ENCODE measurements at regions not wholly inside any gene's neighbourhood (a gene's known extent, or its start where the extent isn't known, plus 50 kb on each side); places are given as distances from the start of the nearest gene placed in this dataset.
"Not testable (repeated sequence)": the region's sequence is repeated elsewhere in the genome, so short reads cannot be mapped to it uniquely, and the experiment has no call there.

GRCh38 chr1:157235307-157235706 lies 97.1 kb upstream of the ETV3 start:
- Histone ChIP-seq H3K27ac (no peak overlapping the region), H3K27me3 (replicated peaks) (peaks cover 4% of the 10 kb centered on the region; the same call in 1 of the 2 replicates), H3K36me3 (no peaks in the 10 kb centered on the region), H3K4me3 (no peak overlapping the region), H3K4me1 (replicated peaks) (no peaks in the 10 kb centered on the region), H3K9me3 (replicated peaks) (no peaks in the 10 kb centered on the region)
- DNase-seq (ENCODE audit: low read depth in 1 of 2, low spot score in 2 of 2): no peak

GRCh38 chr1:157234705-157235273 lies 96.6 kb upstream of the ETV3 start:
- Histone ChIP-seq H3K4me1 (replicated peaks) (no peaks in the 10 kb centered on the region), H3K4me3 (no peak overlapping the region), H3K36me3 (no peaks in the 10 kb centered on the region), H3K27me3 (replicated peaks) (peaks cover 4% of the 10 kb centered on the region; the same call in 1 of the 2 replicates), H3K9me3 (replicated peaks) (no peaks in the 10 kb centered on the region), H3K27ac (no peak overlapping the region)
- DNase-seq (ENCODE audit: low read depth in 1 of 2, low spot score in 2 of 2): no peak

- Histone ChIP-seq H3K4me1 (replicated peaks) (no peaks in the 10 kb centered on the region), H3K4me3 (no peak overlapping the region), H3K36me3 (no peaks in the 10 kb centered on the region), H3K27ac (no peak overlapping the region), H3K27me3 (replicated peaks) (peaks cover 4% of the 10 kb centered on the region; the same call in 1 of the 2 replicates), H3K9me3 (replicated peaks) (no peaks in the 10 kb centered on the region)
- DNase-seq (ENCODE audit: low read depth in 1 of 2, low spot score in 2 of 2): no peak
Measured at GRCh38 chr1:157233131-157233530, 94.9 kb upstream of the ETV3 start.

- Histone ChIP-seq H3K4me1 (replicated peaks) (no peaks in the 10 kb centered on the region), H3K9me3 (replicated peaks) (no peaks in the 10 kb centered on the region), H3K27me3 (replicated peaks) (peaks cover 4% of the 10 kb centered on the region; the same call in 1 of the 2 replicates), H3K27ac (no peak overlapping the region), H3K36me3 (no peaks in the 10 kb centered on the region), H3K4me3 (no peak overlapping the region)
- no peak for DNase-seq (ENCODE audit: low read depth in 1 of 2, low spot score in 2 of 2)
Measured at GRCh38 chr1:157231846-157232525, 93.8 kb upstream of the ETV3 start.

GRCh38 chr1:157230500-157230899 lies 92.3 kb upstream of the ETV3 start:
- 0 out of 2 replicates have a peak, but pooled peaks cover 4% of the 10 kb centered on the region for H3K9me3 ChIP-seq (replicated peaks)
- H3K4me3 ChIP-seq: no peak overlapping the region
- no peaks in the 10 kb centered on the region for H3K27me3 ChIP-seq (replicated peaks)
- no peak overlapping the region for H3K27ac ChIP-seq
- DNase-seq (ENCODE audit: low read depth in 1 of 2, low spot score in 2 of 2): no peak
- H3K36me3 ChIP-seq: no peaks in the 10 kb centered on the region
- no peaks in the 10 kb centered on the region for H3K4me1 ChIP-seq (replicated peaks)

- no peaks in the 10 kb centered on the region for H3K36me3 ChIP-seq
- H3K4me3 ChIP-seq: no peak overlapping the region
- H3K27ac ChIP-seq: no peak overlapping the region
- DNase-seq (ENCODE audit: low read depth in 1 of 2, low spot score in 2 of 2): no peak
- no peaks in the 10 kb centered on the region for H3K4me1 ChIP-seq (replicated peaks)
- no peaks in the 10 kb centered on the region for H3K27me3 ChIP-seq (replicated peaks)
- H3K9me3 ChIP-seq (replicated peaks): peaks cover 8% of the 10 kb centered on the region; the same call in 1 of the 2 replicates
Measured at GRCh38 chr1:157227700-157228099, 89.5 kb upstream of the ETV3 start.

GRCh38 chr1:157226739-157227138 lies 88.5 kb upstream of the ETV3 start:
- Histone ChIP-seq H3K27ac (no peak overlapping the region), H3K9me3 (replicated peaks) (peaks cover 8% of the 10 kb centered on the region; the same call in 1 of the 2 replicates), H3K27me3 (replicated peaks) (no peaks in the 10 kb centered on the region), H3K4me1 (replicated peaks) (no peaks in the 10 kb centered on the region), H3K36me3 (no peaks in the 10 kb centered on the region), H3K4me3 (no peak overlapping the region)
- no peak for DNase-seq (ENCODE audit: low read depth in 1 of 2, low spot score in 2 of 2)

GRCh38 chr1:157219600-157219999 lies 81.4 kb upstream of the ETV3 start:
- Histone ChIP-seq H3K36me3 (no peaks in the 10 kb centered on the region), H3K4me3 (no peak overlapping the region), H3K4me1 (replicated peaks) (no peaks in the 10 kb centered on the region), H3K27me3 (replicated peaks) (no peaks in the 10 kb centered on the region), H3K27ac (no peak overlapping the region), H3K9me3 (replicated peaks) (peaks cover 2% of the 10 kb centered on the region; the same call in 1 of the 2 replicates)
- DNase-seq (ENCODE audit: low read depth in 1 of 2, low spot score in 2 of 2): no peak

- peaks cover 2% of the 10 kb centered on the region; the same call in 1 of the 2 replicates for H3K9me3 ChIP-seq (replicated peaks)
- H3K36me3 ChIP-seq: no peaks in the 10 kb centered on the region
- no peak for DNase-seq (ENCODE audit: low read depth in 1 of 2, low spot score in 2 of 2)
- H3K27me3 ChIP-seq (replicated peaks): no peaks in the 10 kb centered on the region
- no peak overlapping the region for H3K4me3 ChIP-seq
- no peak overlapping the region for H3K27ac ChIP-seq
- H3K4me1 ChIP-seq (replicated peaks): no peaks in the 10 kb centered on the region
Measured at GRCh38 chr1:157219182-157219581, 81.0 kb upstream of the ETV3 start.

GRCh38 chr1:157218671-157219070 lies 80.5 kb upstream of the ETV3 start:
- H3K4me1 ChIP-seq (replicated peaks): no peaks in the 10 kb centered on the region
- no peak for DNase-seq (ENCODE audit: low read depth in 1 of 2, low spot score in 2 of 2)

GRCh38 chr1:157217486-157217885 lies 79.3 kb upstream of the ETV3 start:
- H3K4me1 ChIP-seq (replicated peaks): no peaks in the 10 kb centered on the region
- H3K27ac ChIP-seq: no peak overlapping the region
- H3K9me3 ChIP-seq (replicated peaks): peaks cover 5% of the 10 kb centered on the region
- 0 out of 2 replicates have a peak, but pooled peaks cover 3% of the 10 kb centered on the region for H3K27me3 ChIP-seq (replicated peaks)
- no peaks in the 10 kb centered on the region for H3K36me3 ChIP-seq
- no peak for DNase-seq (ENCODE audit: low read depth in 1 of 2, low spot score in 2 of 2)
- no peak overlapping the region for H3K4me3 ChIP-seq

More at GRCh38 chr1:157218671-157219070, 80.5 kb upstream of the ETV3 start:
- Histone ChIP-seq H3K4me3 (no peak overlapping the region), H3K27ac (no peak overlapping the region), H3K9me3 (replicated peaks) (peaks cover 5% of the 10 kb centered on the region), H3K36me3 (no peaks in the 10 kb centered on the region), H3K27me3 (replicated peaks) (0 out of 2 replicates have a peak, but pooled peaks cover 3% of the 10 kb centered on the region)

GRCh38 chr1:157213836-157214235 lies 75.6 kb upstream of the ETV3 start:
- H3K4me1 ChIP-seq (replicated peaks): no peaks in the 10 kb centered on the region
- H3K4me3 ChIP-seq: no peak overlapping the region
- 0 out of 2 replicates have a peak, but pooled peaks cover 3% of the 10 kb centered on the region for H3K27me3 ChIP-seq (replicated peaks)
- no peak for DNase-seq (ENCODE audit: low read depth in 1 of 2, low spot score in 2 of 2)
- no peak overlapping the region for H3K27ac ChIP-seq
- H3K9me3 ChIP-seq (replicated peaks): peaks cover 5% of the 10 kb centered on the region
- no peaks in the 10 kb centered on the region for H3K36me3 ChIP-seq

GRCh38 chr1:157209514-157209913 lies 71.3 kb upstream of the ETV3 start:
- H3K9me3 ChIP-seq (replicated peaks): peaks cover 3% of the 10 kb centered on the region
- H3K4me1 ChIP-seq (replicated peaks): no peaks in the 10 kb centered on the region
- DNase-seq (ENCODE audit: low read depth in 1 of 2, low spot score in 2 of 2): no peak
- H3K27ac ChIP-seq: no peak overlapping the region
- no peaks in the 10 kb centered on the region for H3K36me3 ChIP-seq
- H3K4me3 ChIP-seq: no peak overlapping the region
- H3K27me3 ChIP-seq (replicated peaks): 0 out of 2 replicates have a peak, but pooled peaks cover 3% of the 10 kb centered on the region

GRCh38 chr1:157205982-157206381 lies 67.8 kb upstream of the ETV3 start:
- H3K27me3 ChIP-seq (replicated peaks); H3K9me3 ChIP-seq (replicated peaks); H3K36me3 ChIP-seq; H3K27ac ChIP-seq; DNase-seq (ENCODE audit: low read depth in 1 of 2, low spot score in 2 of 2); H3K4me3 ChIP-seq; H3K4me1 ChIP-seq (replicated peaks): not testable (repeated sequence)
